ENCODE measurements at regions not wholly inside any gene's neighbourhood (a gene's known extent, or its start where the extent isn't known, plus 50 kb on each side); places are given as distances from the start of the nearest gene placed in this dataset.

DNA sequence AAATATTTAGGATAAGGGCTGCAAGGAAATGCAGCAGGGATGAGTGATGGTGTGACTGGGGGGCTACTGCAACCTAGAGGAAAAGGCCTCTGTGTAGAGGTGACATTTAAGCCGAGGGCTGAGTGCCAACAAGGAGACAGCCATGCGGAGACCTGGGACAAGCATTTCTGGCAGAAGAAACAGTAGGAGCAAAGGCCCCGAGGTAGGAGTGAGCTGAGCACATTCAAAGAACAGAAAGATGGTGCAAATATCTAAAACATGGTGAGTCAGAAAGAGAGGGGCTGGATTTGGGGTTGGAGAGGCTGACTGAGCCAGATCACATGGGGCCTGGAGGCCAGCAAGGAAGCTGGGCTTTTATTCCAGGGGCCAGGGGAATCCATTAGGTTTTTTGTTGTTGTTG lies 55.1 kb upstream of the INCENP start:
- Histone ChIP-seq H2AFZ (ENCODE audit: low read depth, low read length) (no peak overlapping the region), H3K27me3 (ENCODE audit: control insufficient read depth in 2 of 2, insufficient read depth in 2 of 2, low read length in 2 of 2) (peaks cover 0 to 5% of the 10 kb centered on the region in 2 experiments), H3K4me1 (ENCODE audit: control insufficient read depth, extremely low read depth, insufficient read depth, low read length) (no peaks in the 10 kb centered on the region), H3K4me3 (replicated peaks in 1 of 3; ENCODE audit: insufficient read depth in 1 of 3, low read depth in 1 of 3, low read length in 3 of 3) (no peak overlapping the region), H3K9me3 (replicated peaks; ENCODE audit: control insufficient read depth, insufficient read depth, low read length) (no peaks in the 10 kb centered on the region), H3K9ac (replicated peaks; ENCODE audit: extremely low read depth, insufficient read depth, low read length) (no peak overlapping the region), H3K9me1 (replicated peaks; ENCODE audit: control insufficient read depth, extremely low read depth, insufficient read depth, low read length) (no peaks in the 10 kb centered on the region), H3K4me2 (ENCODE audit: insufficient read depth, low read length) (no peak overlapping the region), H3K36me3 (ENCODE audit: control insufficient read depth in 2 of 2, extremely low read depth in 1 of 2, insufficient read depth in 2 of 2, low read length in 2 of 2) (no peaks in the 10 kb centered on the region), H4K20me1 (replicated peaks; ENCODE audit: control insufficient read depth, extremely low read depth, insufficient read depth, low read length) (peaks cover 2% of the 10 kb centered on the region), H3K27ac (ENCODE audit: insufficient read depth, low read depth, low read length) (no peak overlapping the region), H3K79me2 (ENCODE audit: control insufficient read depth, insufficient read depth, low read length) (no peaks in the 10 kb centered on the region)
- FAIRE-seq (no peak), DNase-seq (ENCODE audit: low read depth, low spot score) (no peak)
- intact Hi-C loops (cut with micrococcal nuclease), result no loop called here
- POLR2A ChIA-PET, result no interaction called here
- CTCF ChIA-PET, result interaction anchor here (1.3 to 4.0 kb wide), 2 partner anchors 13 to 140 kb away, joined by 4 to 23 read pairs; no protein-coding TSS in a partner anchor
- no peak for TF ChIP-seq JUN (IDR thresholded peaks at IDR 0.05; ENCODE audit: borderline replicate concordance, insufficient read depth, insufficient read length, low read depth)
- TF ChIP-seq POLR2A (IDR thresholded peaks at IDR 0.05; ENCODE audit: low read depth, low read length), result no peak
- no peak for TF ChIP-seq EZH2 (IDR thresholded peaks at IDR 0.05; ENCODE audit: borderline replicate concordance, low read depth, low read length, severe bottlenecking)
- TF ChIP-seq POLR2AphosphoS5 (IDR thresholded peaks at IDR 0.05; ENCODE audit: insufficient read depth, low read depth, low read length), result no peak
- no peak for TF ChIP-seq GATA2 (IDR thresholded peaks at IDR 0.05; ENCODE audit: insufficient read depth, insufficient read length, low read depth, low read length)
- no peak for TF ChIP-seq MYC (IDR thresholded peaks at IDR 0.05; ENCODE audit: low read depth, low read length)
- no peak for TF ChIP-seq FOS (IDR thresholded peaks at IDR 0.05; ENCODE audit: borderline replicate concordance, insufficient read depth, low read length)
- TF ChIP-seq, protein P1, sequence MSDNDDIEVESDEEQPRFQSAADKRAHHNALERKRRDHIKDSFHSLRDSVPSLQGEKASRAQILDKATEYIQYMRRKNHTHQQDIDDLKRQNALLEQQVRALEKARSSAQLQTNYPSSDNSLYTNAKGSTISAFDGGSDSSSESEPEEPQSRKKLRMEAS (IDR thresholded peaks at IDR 0.05; ENCODE audit: insufficient read depth, insufficient read length), result no peak
- TF ChIP-seq, protein P2, sequence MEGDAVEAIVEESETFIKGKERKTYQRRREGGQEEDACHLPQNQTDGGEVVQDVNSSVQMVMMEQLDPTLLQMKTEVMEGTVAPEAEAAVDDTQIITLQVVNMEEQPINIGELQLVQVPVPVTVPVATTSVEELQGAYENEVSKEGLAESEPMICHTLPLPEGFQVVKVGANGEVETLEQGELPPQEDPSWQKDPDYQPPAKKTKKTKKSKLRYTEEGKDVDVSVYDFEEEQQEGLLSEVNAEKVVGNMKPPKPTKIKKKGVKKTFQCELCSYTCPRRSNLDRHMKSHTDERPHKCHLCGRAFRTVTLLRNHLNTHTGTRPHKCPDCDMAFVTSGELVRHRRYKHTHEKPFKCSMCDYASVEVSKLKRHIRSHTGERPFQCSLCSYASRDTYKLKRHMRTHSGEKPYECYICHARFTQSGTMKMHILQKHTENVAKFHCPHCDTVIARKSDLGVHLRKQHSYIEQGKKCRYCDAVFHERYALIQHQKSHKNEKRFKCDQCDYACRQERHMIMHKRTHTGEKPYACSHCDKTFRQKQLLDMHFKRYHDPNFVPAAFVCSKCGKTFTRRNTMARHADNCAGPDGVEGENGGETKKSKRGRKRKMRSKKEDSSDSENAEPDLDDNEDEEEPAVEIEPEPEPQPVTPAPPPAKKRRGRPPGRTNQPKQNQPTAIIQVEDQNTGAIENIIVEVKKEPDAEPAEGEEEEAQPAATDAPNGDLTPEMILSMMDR (IDR thresholded peaks at IDR 0.05; ENCODE audit: extremely low read depth in 1 of 2, insufficient read depth in 1 of 2, low read depth in 1 of 2, low read length in 2 of 2), result no peak
- dilution Hi-C loops (cut with MboI; ENCODE audit: extremely low pct_ligation_motif_present, low sequenced_read_pairs), result no loop called here
- BruUV-seq (replicated peaks), result no TSS peak

Measured in endothelial cell of umbilical vein (primary cell).